GM21529 (cell line): ENCODE measurements at regions not wholly inside any gene's neighbourhood (a gene's known extent, or its start where the extent isn't known, plus 50 kb on each side); places are given as distances from the start of the nearest gene placed in this dataset.

Experiments used
- ATAC-seq: cut with Tn5 transposase; IDR thresholded peaks from one replicate; pipeline ENCODE4 v1.9.1; 2021; ENCODE audit not compliant: unreplicated experiment

GRCh38 chr10:55048830-55049498, 247.9 kb upstream of the PCDH15 start:
- no peak for ATAC-seq

- no peak for ATAC-seq
These were observed 242.5 kb upstream of the PCDH15 start for GRCh38 chr10:55043540-55043939.

- ATAC-seq, result no peak
These were observed 232.0 kb upstream of the PCDH15 start for GRCh38 chr10:55033061-55033460.

- ATAC-seq, result no peak
These were observed 223.7 kb upstream of the PCDH15 start for GRCh38 chr10:55024713-55025112.

- ATAC-seq, result no peak
These were observed 218.4 kb upstream of the PCDH15 start for GRCh38 chr10:55019439-55019838.

GRCh38 chr10:55013318-55013717, 212.3 kb upstream of the PCDH15 start:
- no peak for ATAC-seq

GRCh38 chr10:55002420-55002819, 201.4 kb upstream of the PCDH15 start:
- ATAC-seq, result no peak

GRCh38 chr10:55001422-55001821, 200.4 kb upstream of the PCDH15 start:
- no peak for ATAC-seq

- ATAC-seq, result no peak
These were observed 192.1 kb upstream of the PCDH15 start for GRCh38 chr10:54993148-54993547.

- ATAC-seq, result no peak
These were observed 184.7 kb upstream of the PCDH15 start for GRCh38 chr10:54985732-54986131.

GRCh38 chr10:54983255-54983654, 182.2 kb upstream of the PCDH15 start:
- no peak for ATAC-seq

GRCh38 chr10:54962134-54962900, 161.3 kb upstream of the PCDH15 start:
- no peak for ATAC-seq

GRCh38 chr10:54961040-54961439, 160.0 kb upstream of the PCDH15 start:
- no peak for ATAC-seq

GRCh38 chr10:54958844-54959243, 157.8 kb upstream of the PCDH15 start:
- no peak for ATAC-seq

- ATAC-seq, result no peak
These were observed 146.6 kb upstream of the PCDH15 start for GRCh38 chr10:54947605-54948004.

- no peak for ATAC-seq
These were observed 139.4 kb upstream of the PCDH15 start for GRCh38 chr10:54940418-54940817.

- ATAC-seq, result no peak
These were observed 113.0 kb upstream of the PCDH15 start for GRCh38 chr10:54914049-54914448.

- no peak for ATAC-seq
These were observed 108.1 kb upstream of the PCDH15 start for GRCh38 chr10:54909165-54909564.

GRCh38 chr10:54908019-54908418, 107.0 kb upstream of the PCDH15 start:
- no peak for ATAC-seq

GRCh38 chr10:54906940-54907339, 105.9 kb upstream of the PCDH15 start:
- ATAC-seq, result no peak

GRCh38 chr10:54905578-54906192, 104.7 kb upstream of the PCDH15 start:
- ATAC-seq, result no peak

- ATAC-seq, result no peak
These were observed 103.8 kb upstream of the PCDH15 start for GRCh38 chr10:54904833-54905232.
